Right cardiac atrium (tissue), 5 donors: ENCODE measurements at regions not wholly inside any gene's neighbourhood (a gene's known extent, or its start where the extent isn't known, plus 50 kb on each side); places are given as distances from the start of the nearest gene placed in this dataset.

ENCODE experiments used
- ATAC-seq, 2 donors: fragments of 200-7000 bp; cut with Tn5 transposase; one replicate each; pipeline versions ENCODE4 v1.8.0 to v1.9.1; 2020; ENCODE audit warnings: moderate library complexity in 2 of 2, mild to moderate bottlenecking in 1 of 2
- DNase-seq, 3 donors: peaks; one replicate each; pipeline ENCODE4 v3.0.0-alpha.2; 2020
- H3K27ac ChIP-seq: one replicate; pipeline ENCODE4 v1.5.1; 2013; ENCODE audit warnings: mild to moderate bottlenecking, low read length, control low read depth, moderate library complexity
- H3K27me3 ChIP-seq: one replicate; pipeline ENCODE4 v1.6.1; 2013; ENCODE audit not compliant: control insufficient read depth, insufficient read depth
- H3K4me1 ChIP-seq: one replicate; pipeline ENCODE4 v1.6.1; 2013; ENCODE audit warnings: low read length; ENCODE audit not compliant: control insufficient read depth, insufficient read depth
- H3K4me3 ChIP-seq: one replicate; pipeline ENCODE4 v1.5.1; 2013; ENCODE audit warnings: low read length, control low read depth
- H3K9me3 ChIP-seq: one replicate; pipeline ENCODE4 v1.6.1; 2013; ENCODE audit warnings: low read length; ENCODE audit not compliant: control insufficient read depth
- WGBS: extraction: QIAGEN DNeasy Blood & Tissue Kit; methylation state at CpG from one replicate; pipeline ENCODE4 v1.1.7; 2013; 5-methylcytosine and 5-hydroxymethylcytosine counted together
- intact Hi-C, 4 donors: fragments of 100-400 bp; cut with DNase I; formaldehyde crosslinking; loops; one replicate each; pipeline versions ENCODE4 v1.11.0 to v1.14.0; 2022 to 2023
- donor health status: healthy with polysubstance abuse.
- donor health status: DM: no; HTN: yes; CAD: no.
- donor health status: DM: no; HTN: no; CAD: no.
- donor health status: DM: no; HTN: yes; CAD: no; lungs with severe emphysema.
- donor health status: DM: yes; HTN: yes; CAD: no.

DNA sequence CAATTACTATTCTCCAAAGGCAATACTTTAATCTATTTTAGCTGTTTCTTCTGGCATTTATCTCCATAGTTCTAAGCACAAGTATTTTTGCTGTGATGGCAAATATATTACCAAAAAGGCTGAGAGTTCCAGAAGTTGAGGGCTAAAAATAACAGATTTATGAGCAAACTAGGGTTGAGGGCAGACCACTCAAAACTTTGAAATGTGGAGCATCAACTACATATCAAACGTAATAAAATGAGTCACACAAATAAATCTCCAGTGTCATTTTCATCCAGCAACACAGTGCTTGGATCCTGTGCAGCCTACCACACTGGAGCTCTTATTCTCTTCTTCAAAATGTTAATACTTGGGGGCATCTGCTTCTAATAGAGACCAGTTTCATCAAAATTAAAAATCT, 163.9 kb downstream of the HS3ST1 start:
- WGBS, result 43% methylated on average over 1 of the region's 1 CpG
- intact Hi-C loops, result no loop called here
- ATAC-seq, result no peak

DNA sequence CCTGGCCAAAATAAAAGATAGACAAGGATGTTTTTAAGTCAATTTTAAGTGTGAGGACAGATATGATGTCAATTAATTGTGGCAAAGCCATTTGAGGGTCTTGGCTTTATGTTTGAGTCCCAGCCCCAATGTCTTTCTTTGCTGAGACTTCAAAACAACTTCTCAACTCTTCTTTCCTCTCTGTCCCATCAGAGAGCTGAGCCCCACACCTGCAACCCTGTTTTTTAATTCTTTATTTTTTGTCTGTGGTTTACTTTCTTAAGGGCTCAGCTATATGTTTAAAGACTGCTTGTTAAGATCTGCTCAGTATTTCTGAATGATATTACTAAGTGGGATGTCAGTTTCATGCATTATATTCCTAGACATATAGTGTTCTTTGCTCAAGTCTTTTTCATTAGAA, 164.3 kb downstream of the HS3ST1 start:
- no peaks in the 10 kb centered on the region for H3K9me3 ChIP-seq
- H3K27ac ChIP-seq, result no peak overlapping the region
- DNase-seq, result no peak
- ATAC-seq, result no peak
- no peaks in the 10 kb centered on the region for H3K4me1 ChIP-seq
- intact Hi-C loops, result no loop called here
- no peak overlapping the region for H3K4me3 ChIP-seq
- H3K27me3 ChIP-seq, result no peaks in the 10 kb centered on the region

More for the DNA sequence above, 163.9 kb downstream of the HS3ST1 start:
- Histone ChIP-seq H3K27ac (no peak overlapping the region), H3K4me1 (no peaks in the 10 kb centered on the region), H3K4me3 (no peak overlapping the region), H3K27me3 (no peaks in the 10 kb centered on the region), H3K9me3 (no peaks in the 10 kb centered on the region)
- DNase-seq, result no peak

DNA sequence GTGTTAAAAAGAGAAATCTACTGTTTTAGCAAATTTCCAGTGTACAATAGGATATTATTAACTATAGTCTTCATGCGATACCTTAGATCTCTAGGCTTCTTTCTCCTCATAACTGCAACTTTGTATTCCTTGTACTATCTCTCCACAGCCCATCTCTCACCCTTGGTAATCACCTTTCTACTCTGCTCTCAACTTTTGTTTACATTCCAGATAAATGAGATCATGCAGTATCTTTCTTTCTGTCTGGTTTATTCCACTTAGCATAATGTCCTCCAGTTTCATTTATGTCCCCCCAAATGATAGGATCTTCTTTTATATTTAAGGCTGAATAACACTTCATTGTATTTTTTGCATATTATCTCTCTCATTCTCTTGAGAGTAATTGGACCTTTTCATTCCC, 165.5 kb downstream of the HS3ST1 start:
- Histone ChIP-seq H3K4me1 (no peaks in the 10 kb centered on the region), H3K27ac (no peak overlapping the region), H3K9me3 (no peaks in the 10 kb centered on the region), H3K27me3 (no peaks in the 10 kb centered on the region), H3K4me3 (no peak overlapping the region)
- 46% methylated on average over 1 of the region's 1 CpG for WGBS
- intact Hi-C loops, result no loop called here
- no peak for ATAC-seq
- DNase-seq, result no peak

- 93% methylated on average over 7 of the region's 7 CpGs for whole genome bisulfite sequencing
- intact Hi-C loops, result no loop called here
- Histone ChIP-seq H3K4me3 (no peak overlapping the region), H3K4me1 (no peaks in the 10 kb centered on the region), H3K9me3 (no peaks in the 10 kb centered on the region), H3K27me3 (no peaks in the 10 kb centered on the region), H3K27ac (no peak overlapping the region)
- ATAC-seq (no peak), DNase-seq (no peak)
Measured at GRCh38 chr4:11261066-11261850, 167.4 kb downstream of the HS3ST1 start.

GRCh38 chr4:11259837-11260236, 168.9 kb downstream of the HS3ST1 start:
- intact Hi-C loops, result no loop called here
- no peak for ATAC-seq
- Histone ChIP-seq H3K27me3 (no peaks in the 10 kb centered on the region), H3K9me3 (no peaks in the 10 kb centered on the region), H3K4me1 (no peaks in the 10 kb centered on the region), H3K4me3 (no peak overlapping the region), H3K27ac (no peak overlapping the region)
- no peak for DNase-seq
- 83% methylated on average over 2 of the region's 2 CpGs for WGBS

- H3K4me1 ChIP-seq, result no peaks in the 10 kb centered on the region
- no peak overlapping the region for H3K27ac ChIP-seq
- DNase-seq (no peak), ATAC-seq (no peak)
- H3K27me3 ChIP-seq, result peaks cover 2% of the 10 kb centered on the region
- WGBS, result 35% methylated on average over 3 of the region's 3 CpGs
- H3K9me3 ChIP-seq, result no peaks in the 10 kb centered on the region
- intact Hi-C loops, result no loop called here
- H3K4me3 ChIP-seq, result no peak overlapping the region
Measured at GRCh38 chr4:11252149-11252548, 176.5 kb downstream of the HS3ST1 start.

DNA sequence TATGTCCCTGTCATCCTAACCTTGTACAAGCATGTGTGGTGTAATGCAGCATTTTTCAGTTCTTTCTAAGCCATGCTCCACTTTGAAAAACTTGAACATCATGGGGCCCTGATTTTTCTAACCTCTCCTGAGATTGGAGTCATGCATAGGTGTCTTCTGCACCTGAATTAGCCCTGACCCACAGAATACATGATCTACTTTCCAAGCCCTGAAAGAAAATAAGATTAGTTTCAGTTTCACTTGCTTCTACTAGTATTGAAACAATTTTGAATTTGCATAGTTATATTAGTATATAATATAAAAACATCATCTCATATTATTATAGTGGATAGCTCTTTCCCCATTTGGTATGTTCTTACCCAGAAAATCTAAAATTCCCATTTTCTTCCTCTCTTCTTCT, 178.2 kb downstream of the HS3ST1 start:
- no peaks in the 10 kb centered on the region for H3K9me3 ChIP-seq
- H3K27ac ChIP-seq, result no peak overlapping the region
- no peak overlapping the region for H3K4me3 ChIP-seq
- ATAC-seq, result no peak
- no peak for DNase-seq
- peaks cover 2% of the 10 kb centered on the region for H3K27me3 ChIP-seq
- no peaks in the 10 kb centered on the region for H3K4me1 ChIP-seq
- intact Hi-C loops, result no loop called here

DNA sequence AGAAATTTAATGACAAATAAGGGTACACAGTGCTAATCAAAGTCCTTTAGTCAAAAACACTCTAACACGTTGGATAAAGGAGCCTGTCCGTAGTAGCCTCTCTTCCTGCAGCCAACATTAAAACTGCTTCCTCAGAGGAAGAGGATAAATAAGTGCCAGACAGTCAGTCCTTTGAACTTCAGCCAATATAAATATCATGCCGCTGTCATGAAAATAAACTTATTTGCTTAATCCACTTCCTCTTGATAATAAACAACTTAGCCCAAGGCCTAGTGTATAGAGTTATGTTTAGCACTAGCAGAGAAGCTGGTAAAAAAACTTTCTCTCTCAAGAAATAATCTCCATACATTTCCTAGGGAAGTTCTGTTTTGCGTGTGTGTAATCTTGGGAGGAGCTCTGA, 196.7 kb downstream of the HS3ST1 start:
- no peaks in the 10 kb centered on the region for H3K9me3 ChIP-seq
- no peaks in the 10 kb centered on the region for H3K27me3 ChIP-seq
- H3K4me1 ChIP-seq, result no peaks in the 10 kb centered on the region
- H3K4me3 ChIP-seq, result no peak overlapping the region
- ATAC-seq, result peak; percentile 50 to 61
- no peak for DNase-seq
- intact Hi-C loops, result no loop called here
- H3K27ac ChIP-seq, result no peak overlapping the region
- WGBS, result 27% methylated on average over 4 of the region's 4 CpGs

DNA sequence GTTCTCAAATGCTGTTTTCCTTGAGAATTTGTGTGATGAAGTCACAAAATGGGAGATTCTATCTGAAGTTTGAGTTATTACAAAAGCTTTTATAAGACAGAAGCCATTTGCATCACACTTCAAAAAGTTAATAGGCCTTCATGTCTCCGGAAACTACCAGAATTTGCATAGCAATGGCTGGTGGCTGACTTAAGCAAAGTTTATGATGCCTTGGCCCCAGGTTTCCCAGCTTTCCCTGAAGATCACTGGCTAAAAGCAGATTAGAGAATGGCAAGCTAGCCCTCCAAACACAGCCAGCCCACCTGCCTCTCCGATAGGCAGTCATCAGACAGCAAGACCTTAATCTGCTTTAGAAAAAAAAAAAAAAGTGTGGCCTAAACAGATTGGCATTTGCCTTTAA, 197.8 kb downstream of the HS3ST1 start:
- H3K4me1 ChIP-seq, result no peaks in the 10 kb centered on the region
- no peaks in the 10 kb centered on the region for H3K9me3 ChIP-seq
- DNase-seq, result no peak
- H3K4me3 ChIP-seq, result no peak overlapping the region
- WGBS, result 93% methylated on average over 2 of the region's 2 CpGs
- H3K27me3 ChIP-seq, result no peaks in the 10 kb centered on the region
- H3K27ac ChIP-seq, result no peak overlapping the region
- intact Hi-C loops, result no loop called here
- no peak for ATAC-seq

GRCh38 chr4:11228530-11228929, 200.2 kb downstream of the HS3ST1 start:
- H3K4me3 ChIP-seq, result no peak overlapping the region
- ATAC-seq (no peak), DNase-seq (no peak)
- WGBS, result 74% methylated on average over 1 of the region's 1 CpG
- no peaks in the 10 kb centered on the region for H3K4me1 ChIP-seq
- H3K27ac ChIP-seq, result no peak overlapping the region
- H3K9me3 ChIP-seq, result no peaks in the 10 kb centered on the region
- H3K27me3 ChIP-seq, result no peaks in the 10 kb centered on the region
- intact Hi-C loops, result no loop called here

GRCh38 chr4:11223311-11223710, 205.4 kb downstream of the HS3ST1 start:
- WGBS, result 63% methylated on average over 9 of the region's 9 CpGs
- no peak overlapping the region for H3K4me3 ChIP-seq
- ATAC-seq (no peak), DNase-seq (no peak)
- H3K27ac ChIP-seq, result no peak overlapping the region
- no peaks in the 10 kb centered on the region for H3K4me1 ChIP-seq
- H3K9me3 ChIP-seq, result no peaks in the 10 kb centered on the region
- no peaks in the 10 kb centered on the region for H3K27me3 ChIP-seq
- intact Hi-C loops, result no loop called here

GRCh38 chr4:11218692-11219091, 210.0 kb downstream of the HS3ST1 start:
- intact Hi-C loops, result no loop called here
- no peak for DNase-seq
- Histone ChIP-seq H3K4me1 (no peaks in the 10 kb centered on the region), H3K4me3 (no peak overlapping the region), H3K27me3 (no peaks in the 10 kb centered on the region), H3K27ac (no peak overlapping the region), H3K9me3 (no peaks in the 10 kb centered on the region)
- ATAC-seq, result no peak
- 89% methylated on average over 5 of the region's 5 CpGs for WGBS
